IMR-90 (cell line): ENCODE measurements at regions not wholly inside any gene's neighbourhood (a gene's known extent, or its start where the extent isn't known, plus 50 kb on each side); places are given as distances from the start of the nearest gene placed in this dataset.

Source experiments
- ATAC-seq: fragments of 200-7000 bp; cut with Tn5 transposase; 2 replicates; pipeline ENCODE4 v1.9.1; 2020; ENCODE audit warnings: low read depth, mild to moderate bottlenecking, moderate library complexity
- BruUV-seq: library from RNA; stranded (reverse); fragments of 400-500 nt; replicated peaks from 2 replicates; lab custom pipeline; 2021; lab: Mats Ljungman, UMichigan
- CTCF ChIA-PET: fragments of 300-600 bp; formaldehyde crosslinking; extraction: SDS; loops from one replicate; lab custom pipeline; 2021; ENCODE audit warnings: antibody characterized with exemption; lab: Yijun Ruan, JAX
- POLR2A ChIA-PET: fragments of 300-600 bp; sonication (Branson Sonifier 250); formaldehyde crosslinking; loops from one replicate; lab custom pipeline; 2022; ENCODE audit warnings: antibody characterized with exemption; ENCODE audit not compliant: unreplicated experiment; lab: Charles Lee
- DNase-seq: peaks from one replicate; pipeline ENCODE4 v3.0.0; 2013
- H2AFZ ChIP-seq: replicated peaks from 2 replicates; pipeline ENCODE3; 2013; ENCODE audit warnings: low read length, mild to moderate bottlenecking; ENCODE audit not compliant: poor library complexity
- H2AK5ac ChIP-seq: 2 replicates; pipeline ENCODE4 v1.6.1; 2013; ENCODE audit warnings: low read depth, low read length, inconsistent platforms
- H2AK9ac ChIP-seq: replicated peaks from 2 replicates; pipeline ENCODE3; 2013; ENCODE audit warnings: mild to moderate bottlenecking, low read depth, low read length, moderate library complexity; ENCODE audit not compliant: poor library complexity
- H2BK120ac ChIP-seq: 2 replicates; pipeline ENCODE4 v1.6.1; 2013; ENCODE audit warnings: low read depth, low read length, inconsistent platforms
- H2BK15ac ChIP-seq: 3 replicates; pipeline ENCODE4 v1.6.1; 2013; ENCODE audit warnings: low read depth, low read length, inconsistent platforms
- H2BK20ac ChIP-seq: 2 replicates; pipeline ENCODE4 v1.6.1; 2013; ENCODE audit warnings: low read depth, mild to moderate bottlenecking, inconsistent platforms, low read length, moderate library complexity
- H2BK5ac ChIP-seq: 2 replicates; pipeline ENCODE4 v1.6.1; 2013; ENCODE audit warnings: mild to moderate bottlenecking, low read depth, low read length, inconsistent platforms; ENCODE audit not compliant: poor library complexity, severe bottlenecking
- H3K14ac ChIP-seq: replicated peaks from 2 replicates; pipeline ENCODE4 v1.6.1; 2013; ENCODE audit warnings: low read depth, low read length, inconsistent platforms
- H3K18ac ChIP-seq: 2 replicates; pipeline ENCODE4 v1.6.1; 2013; ENCODE audit warnings: low read depth, low read length, control low read depth
- H3K23ac ChIP-seq: 2 replicates; pipeline ENCODE4 v1.6.1; 2013; ENCODE audit warnings: low read depth, low read length, inconsistent platforms
- H3K27ac ChIP-seq: 2 replicates; pipeline ENCODE4 v1.5.1; 2013; ENCODE audit warnings: mild to moderate bottlenecking, control low read depth, low read length; ENCODE audit not compliant: insufficient read depth
- H3K27me3 ChIP-seq: 2 replicates; pipeline ENCODE4 v1.6.1; 2013; ENCODE audit warnings: low read length; ENCODE audit not compliant: control insufficient read depth, insufficient read depth
- H3K36me3 ChIP-seq: 2 replicates; pipeline ENCODE4 v1.6.1; 2013; ENCODE audit warnings: low read length, mixed read lengths; ENCODE audit not compliant: control insufficient read depth, insufficient read depth
- H3K4ac ChIP-seq: 2 replicates; pipeline ENCODE4 v1.6.1; 2013; ENCODE audit warnings: low read depth, low read length, inconsistent platforms
- H3K4me1 ChIP-seq: 2 replicates; pipeline ENCODE4 v1.6.1; 2013; ENCODE audit warnings: low read length, mixed read lengths; ENCODE audit not compliant: control insufficient read depth, insufficient read depth
- H3K4me2 ChIP-seq: 2 replicates; pipeline ENCODE4 v1.6.1; 2013; ENCODE audit warnings: low read depth, mild to moderate bottlenecking, control low read depth, low read length, moderate library complexity
- H3K4me3 ChIP-seq: 2 replicates; pipeline ENCODE4 v1.5.1; 2013; ENCODE audit warnings: low read depth, mild to moderate bottlenecking, control low read depth, low read length, moderate library complexity; ENCODE audit not compliant: insufficient read depth
- H3K56ac ChIP-seq: 2 replicates; pipeline ENCODE4 v1.6.1; 2013; ENCODE audit warnings: low read length, inconsistent platforms; ENCODE audit not compliant: insufficient read depth; ENCODE audit errors: extremely low read depth
- H3K79me1 ChIP-seq, 2 experiments: 2 replicates each; pipeline ENCODE4 v1.6.1; 2013; ENCODE audit warnings: low read length in 2 of 2, inconsistent platforms in 1 of 2, low read depth in 1 of 2
- H3K9ac ChIP-seq: 2 replicates; pipeline ENCODE4 v1.6.1; 2013; ENCODE audit warnings: low read depth, low read length, control low read depth
- H3K9me1 ChIP-seq: 2 replicates; pipeline ENCODE4 v1.6.1; 2013; ENCODE audit warnings: low read length, inconsistent platforms; ENCODE audit not compliant: insufficient read depth
- H3K9me3 ChIP-seq: 2 replicates; pipeline ENCODE4 v1.6.1; 2013; ENCODE audit warnings: low read length; ENCODE audit not compliant: control insufficient read depth, insufficient read depth
- H4K20me1 ChIP-seq: 2 replicates; pipeline ENCODE4 v1.6.1; 2013; ENCODE audit warnings: low read length, inconsistent platforms; ENCODE audit not compliant: insufficient read depth
- H4K5ac ChIP-seq: 2 replicates; pipeline ENCODE4 v1.6.1; 2013; ENCODE audit warnings: mild to moderate bottlenecking, low read depth, low read length, control low read depth
- H4K8ac ChIP-seq, 2 experiments: 2 replicates each; pipeline ENCODE4 v1.6.1; 2013; ENCODE audit warnings: low read depth in 2 of 2, low read length in 2 of 2, control low read depth in 1 of 2, inconsistent platforms in 1 of 2
- H4K91ac ChIP-seq: 2 replicates; pipeline ENCODE4 v1.6.1; 2013; ENCODE audit warnings: low read depth, low read length, inconsistent platforms; ENCODE audit not compliant: insufficient read depth
- BHLHE40 ChIP-seq: fragments of 150-350 bp; IDR thresholded peaks from 2 replicates; pipeline ENCODE4 v1.6.1; 2016; ENCODE audit warnings: mild to moderate bottlenecking, low read depth, low read length
- CHD1 ChIP-seq: IDR thresholded peaks from 2 replicates; pipeline ENCODE4 v1.6.1; 2012; ENCODE audit warnings: low read depth, low read length, improper control_type of control experiment
- FOS ChIP-seq: fragments of 150-350 bp; IDR thresholded peaks from 2 replicates; pipeline ENCODE4 v1.6.1; 2016; ENCODE audit warnings: low read depth, low read length
- MAFK ChIP-seq: IDR thresholded peaks from 2 replicates; pipeline ENCODE4 v1.6.1; 2012; ENCODE audit warnings: low read depth, low read length, improper control_type of control experiment
- MAZ ChIP-seq: IDR thresholded peaks from 2 replicates; pipeline ENCODE4 v1.6.1; 2012; ENCODE audit warnings: low read depth, mild to moderate bottlenecking, low read length, improper control_type of control experiment, moderate library complexity, borderline replicate concordance
- RCOR1 ChIP-seq: IDR thresholded peaks from 2 replicates; pipeline ENCODE4 v1.6.1; 2012; ENCODE audit warnings: mild to moderate bottlenecking, low read length, improper control_type of control experiment; ENCODE audit not compliant: insufficient replicate concordance
- WGBS, 2 experiments: methylation state at CpG; one replicate each; pipeline versions ENCODE4 v1.1.5 to v1.1.7; 2013; ENCODE audit warnings: missing lambda C conversion rate in 2 of 2; ENCODE audit not compliant: insufficient read length in 1 of 2; ENCODE audit errors: extremely low coverage in 2 of 2; 5-methylcytosine and 5-hydroxymethylcytosine counted together
- dilution Hi-C: fragments of 300-500 bp; cut with HindIII; formaldehyde crosslinking; loops from one replicate; pipeline ENCODE4 v1.14.3; 2018; ENCODE audit warnings: low sequenced_read_pairs; ENCODE audit not compliant: unreplicated experiment
- in situ Hi-C: fragments of 300-500 bp; cut with MboI; formaldehyde crosslinking; loops from 3 replicates; pipeline ENCODE4 v1.14.3; 2019; ENCODE audit warnings: low sequenced_read_pairs, inconsistent platforms, mixed read lengths
- intact Hi-C: fragments of 100-400 bp; cut with micrococcal nuclease; formaldehyde crosslinking; loops from 2 replicates; pipeline ENCODE4 v1.10.0; 2022

GRCh38 chr7:84693483-84693882 lies 493.4 kb downstream of the SEMA3D start:
- in situ Hi-C loops (no loop called here), intact Hi-C loops (no loop called here), dilution Hi-C loops (no loop called here)
- H2AK5ac ChIP-seq = no peak overlapping the region
- ChIA-PET POLR2A (no interaction called here), CTCF (no interaction called here)
- H3K36me3 ChIP-seq = no peaks in the 10 kb centered on the region
- no peak overlapping the region for H2BK120ac ChIP-seq
- no peak overlapping the region for H2AK9ac ChIP-seq
- H2BK20ac ChIP-seq = no peak overlapping the region
- no peak overlapping the region for H3K4ac ChIP-seq
- H4K8ac ChIP-seq = no peak overlapping the region; a peak in 1 of 4 replicates
- WGBS, 2 experiments = no CpG with 5 or more reads among the region's 1 CpG
- H3K56ac ChIP-seq = no peak overlapping the region
- no peak overlapping the region for H3K4me2 ChIP-seq
- H3K4me1 ChIP-seq = peaks cover 2% of the 10 kb centered on the region; the same call in 1 of the 2 replicates
- H3K18ac ChIP-seq = no peak overlapping the region
- no peaks in the 10 kb centered on the region for H3K27me3 ChIP-seq
- no peaks in the 10 kb centered on the region for H3K79me1 ChIP-seq
- H3K27ac ChIP-seq = no peak overlapping the region
- TF ChIP-seq MAZ = no peak
- TF ChIP-seq BHLHE40 = no peak
- TF ChIP-seq RCOR1 = no peak
- TF ChIP-seq CHD1 = no peak
- TF ChIP-seq FOS = no peak
- TF ChIP-seq MAFK = no peak
- H2AFZ ChIP-seq = no peak overlapping the region
- no peak overlapping the region for H3K9ac ChIP-seq
- no peak overlapping the region for H4K91ac ChIP-seq
- no peak overlapping the region for H2BK5ac ChIP-seq
- H3K23ac ChIP-seq = no peak overlapping the region
- H3K14ac ChIP-seq = no peak overlapping the region
- no peaks in the 10 kb centered on the region for H3K9me3 ChIP-seq
- H3K9me1 ChIP-seq = peaks cover 3% of the 10 kb centered on the region; the same call in 1 of the 2 replicates
- H3K4me3 ChIP-seq = no peak overlapping the region
- no peak overlapping the region for H2BK15ac ChIP-seq
- ATAC-seq = no peak
- DNase-seq = no peak
- H4K5ac ChIP-seq = no peak overlapping the region
- no peaks in the 10 kb centered on the region for H4K20me1 ChIP-seq
- BruUV-seq = no TSS peak
